ENCODE measurements at regions not wholly inside any gene's neighbourhood (a gene's known extent, or its start where the extent isn't known, plus 50 kb on each side); places are given as distances from the start of the nearest gene placed in this dataset.

DNA sequence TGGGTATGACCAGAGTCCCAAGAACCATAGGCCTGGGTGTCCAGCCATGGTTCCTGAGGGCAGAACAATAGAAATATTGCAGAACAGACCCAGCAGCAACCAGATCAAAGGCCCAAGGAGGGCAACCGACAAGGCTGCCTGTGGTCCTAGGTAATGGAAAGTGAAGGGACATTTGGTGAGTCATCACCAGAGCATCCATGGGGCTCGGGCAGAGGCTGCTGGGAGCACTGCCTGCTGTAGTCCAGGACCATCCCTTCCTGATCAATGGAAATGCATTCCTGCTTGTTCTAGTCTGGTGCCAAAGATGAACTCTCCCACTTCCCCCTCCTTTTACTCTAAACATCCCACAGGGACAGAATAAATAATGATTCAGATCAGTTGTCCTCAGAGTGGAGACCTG lies 172.8 kb upstream of the CACNA1E start:
- H3K36me3 ChIP-seq: no peaks in the 10 kb centered on the region
- H3K9me3 ChIP-seq: no peaks in the 10 kb centered on the region
- H3K27ac ChIP-seq: no peak overlapping the region
- TF ChIP-seq, protein P1, sequence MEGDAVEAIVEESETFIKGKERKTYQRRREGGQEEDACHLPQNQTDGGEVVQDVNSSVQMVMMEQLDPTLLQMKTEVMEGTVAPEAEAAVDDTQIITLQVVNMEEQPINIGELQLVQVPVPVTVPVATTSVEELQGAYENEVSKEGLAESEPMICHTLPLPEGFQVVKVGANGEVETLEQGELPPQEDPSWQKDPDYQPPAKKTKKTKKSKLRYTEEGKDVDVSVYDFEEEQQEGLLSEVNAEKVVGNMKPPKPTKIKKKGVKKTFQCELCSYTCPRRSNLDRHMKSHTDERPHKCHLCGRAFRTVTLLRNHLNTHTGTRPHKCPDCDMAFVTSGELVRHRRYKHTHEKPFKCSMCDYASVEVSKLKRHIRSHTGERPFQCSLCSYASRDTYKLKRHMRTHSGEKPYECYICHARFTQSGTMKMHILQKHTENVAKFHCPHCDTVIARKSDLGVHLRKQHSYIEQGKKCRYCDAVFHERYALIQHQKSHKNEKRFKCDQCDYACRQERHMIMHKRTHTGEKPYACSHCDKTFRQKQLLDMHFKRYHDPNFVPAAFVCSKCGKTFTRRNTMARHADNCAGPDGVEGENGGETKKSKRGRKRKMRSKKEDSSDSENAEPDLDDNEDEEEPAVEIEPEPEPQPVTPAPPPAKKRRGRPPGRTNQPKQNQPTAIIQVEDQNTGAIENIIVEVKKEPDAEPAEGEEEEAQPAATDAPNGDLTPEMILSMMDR (IDR thresholded peaks at IDR 0.05): no peak
- no peaks in the 10 kb centered on the region for H3K4me1 ChIP-seq
- ATAC-seq (no peak), DNase-seq (no peak)
- no peak overlapping the region for H3K4me3 ChIP-seq
- peaks cover 19% of the 10 kb centered on the region for H3K27me3 ChIP-seq (ENCODE audit: low read depth)
- intact Hi-C loops (cut with DNase I): no loop called here

DNA sequence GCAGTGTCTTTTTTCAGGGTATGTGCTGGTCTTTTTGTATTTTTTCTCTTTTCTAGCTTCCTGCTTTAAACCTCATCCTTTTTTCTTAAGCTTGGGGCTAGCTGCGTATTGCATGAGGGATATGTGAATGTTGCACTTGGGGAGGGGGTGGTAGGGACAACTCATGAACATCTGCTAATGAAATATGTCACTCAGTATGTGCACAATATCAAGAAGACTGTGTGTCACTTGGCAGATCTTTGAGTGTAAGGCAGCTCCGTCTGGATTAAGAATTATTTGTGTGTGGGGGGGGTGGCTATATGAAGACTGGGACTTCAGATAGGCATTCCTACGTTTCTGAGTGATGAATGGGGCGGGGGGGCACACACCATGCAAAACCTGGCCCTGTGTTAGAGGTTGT lies 170.4 kb upstream of the CACNA1E start:
- no peak overlapping the region for H3K4me3 ChIP-seq
- no peak for DNase-seq
- peaks cover 38% of the 10 kb centered on the region for H3K27me3 ChIP-seq (ENCODE audit: low read depth)
- no peaks in the 10 kb centered on the region for H3K9me3 ChIP-seq
- ATAC-seq: no peak
- intact Hi-C loops (cut with DNase I): no loop called here
- TF ChIP-seq, protein P1 (IDR thresholded peaks at IDR 0.05): no peak
- no peaks in the 10 kb centered on the region for H3K4me1 ChIP-seq
- no peaks in the 10 kb centered on the region for H3K36me3 ChIP-seq
- no peak overlapping the region for H3K27ac ChIP-seq

DNA sequence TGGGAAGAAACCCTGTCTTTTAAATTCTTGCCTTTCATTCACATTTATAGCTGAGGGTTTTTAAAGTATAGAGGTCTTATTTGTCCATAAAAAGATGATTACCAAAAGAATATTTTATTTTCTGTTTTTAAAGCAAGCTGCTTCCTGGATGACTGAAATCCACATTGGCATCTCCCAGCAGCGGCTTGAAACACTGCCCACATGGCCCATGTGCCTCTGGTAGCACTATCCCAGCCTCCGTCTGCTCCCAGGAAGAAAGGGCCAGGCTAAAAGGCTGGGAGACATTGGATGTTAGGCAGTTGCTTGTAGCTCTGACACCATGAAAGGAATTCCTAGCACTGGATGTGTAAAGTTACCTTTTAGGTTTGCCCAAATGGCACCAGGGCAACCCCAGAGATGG lies 169.9 kb upstream of the CACNA1E start:
- no peaks in the 10 kb centered on the region for H3K9me3 ChIP-seq
- ATAC-seq (no peak), DNase-seq (no peak)
- no peaks in the 10 kb centered on the region for H3K36me3 ChIP-seq
- intact Hi-C loops (cut with DNase I): no loop called here
- TF ChIP-seq, protein P1 (IDR thresholded peaks at IDR 0.05): no peak
- H3K27me3 ChIP-seq (ENCODE audit: low read depth): peaks cover 44% of the 10 kb centered on the region
- no peaks in the 10 kb centered on the region for H3K4me1 ChIP-seq
- no peak overlapping the region for H3K4me3 ChIP-seq
- H3K27ac ChIP-seq: no peak overlapping the region

DNA sequence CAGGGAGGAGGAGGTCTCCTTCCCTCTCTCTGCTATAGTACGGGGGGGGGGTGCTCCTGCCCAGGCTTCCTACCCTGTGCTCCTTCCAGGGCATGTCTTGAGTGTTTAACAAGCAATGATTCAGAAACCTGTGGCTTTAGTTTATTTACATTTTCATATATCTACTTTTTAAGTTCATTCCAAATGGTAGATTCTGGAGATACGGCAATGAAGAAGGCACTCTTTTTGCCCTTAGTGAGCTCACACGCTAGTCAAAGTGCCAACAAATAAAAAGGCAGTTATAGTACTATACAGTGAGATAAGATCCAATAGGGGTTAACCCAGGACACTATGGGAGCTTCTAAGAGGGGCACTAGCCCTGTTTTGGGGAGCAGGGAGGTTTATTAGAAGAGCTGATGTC lies 169.3 kb upstream of the CACNA1E start:
- intact Hi-C loops (cut with DNase I): no loop called here
- TF ChIP-seq, protein P1 (IDR thresholded peaks at IDR 0.05): no peak
- Histone ChIP-seq H3K4me3 (no peak overlapping the region), H3K9me3 (no peaks in the 10 kb centered on the region), H3K27me3 (ENCODE audit: low read depth) (peaks cover 49% of the 10 kb centered on the region), H3K4me1 (no peaks in the 10 kb centered on the region), H3K36me3 (no peaks in the 10 kb centered on the region), H3K27ac (no peak overlapping the region)
- ATAC-seq: no peak
- DNase-seq: no peak

DNA sequence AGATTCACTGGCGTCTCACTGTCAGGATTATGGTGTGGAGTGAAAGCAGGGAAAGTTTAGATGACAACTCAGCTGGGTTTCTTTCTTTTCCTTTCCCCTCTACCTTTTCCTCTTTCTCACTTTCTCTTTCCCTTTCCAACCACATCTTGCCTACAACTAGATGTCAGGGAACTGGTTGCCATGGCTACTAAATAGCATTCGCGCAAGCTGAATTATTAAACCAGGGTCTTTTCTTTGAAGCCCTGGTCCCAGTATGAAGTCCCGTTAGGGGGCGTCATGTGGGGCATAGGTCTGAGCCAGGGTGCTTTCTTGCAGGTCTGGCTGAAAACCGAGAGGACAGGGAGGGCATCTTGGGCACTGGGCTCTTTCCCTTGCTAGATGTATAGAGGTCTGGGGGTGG lies 168.4 kb upstream of the CACNA1E start:
- TF ChIP-seq, protein P1 (IDR thresholded peaks at IDR 0.05): no peak
- no peak overlapping the region for H3K4me3 ChIP-seq
- no peak for DNase-seq
- no peak for ATAC-seq
- peaks cover 59% of the 10 kb centered on the region for H3K27me3 ChIP-seq (ENCODE audit: low read depth)
- H3K9me3 ChIP-seq: no peaks in the 10 kb centered on the region
- H3K36me3 ChIP-seq: no peaks in the 10 kb centered on the region
- H3K27ac ChIP-seq: no peak overlapping the region
- intact Hi-C loops (cut with DNase I): no loop called here
- H3K4me1 ChIP-seq: no peaks in the 10 kb centered on the region
